HEK293T (cell line): ENCODE measurements at regions not wholly inside any gene's neighbourhood (a gene's known extent, or its start where the extent isn't known, plus 50 kb on each side); places are given as distances from the start of the nearest gene placed in this dataset.

Source experiments
- ELF4 ChIP-seq: fragments of 450-650 bp; IDR thresholded peaks from 2 replicates; pipeline ENCODE4 v1.6.1; 2017; ENCODE audit warnings: antibody characterized with exemption
- FOXM1 ChIP-seq: fragments of 450-650 bp; IDR thresholded peaks from 2 replicates; pipeline ENCODE4 v1.6.1; 2017; ENCODE audit warnings: mild to moderate bottlenecking, borderline replicate concordance
- LEF1 ChIP-seq: fragments of 450-650 bp; IDR thresholded peaks from 2 replicates; pipeline ENCODE4 v1.6.1; 2017; ENCODE audit warnings: mild to moderate bottlenecking, borderline replicate concordance
- PKNOX1 ChIP-seq: fragments of 450-650 bp; IDR thresholded peaks from 2 replicates; pipeline ENCODE4 v1.6.1; 2016
- SP1 ChIP-seq: fragments of 450-650 bp; IDR thresholded peaks from 2 replicates; pipeline ENCODE4 v1.6.1; 2017
- SUZ12 ChIP-seq: fragments of 450-650 bp; IDR thresholded peaks from 2 replicates; pipeline ENCODE4 v1.6.1; 2016; ENCODE audit warnings: mild to moderate bottlenecking
- TARDBP ChIP-seq: fragments of 450-650 bp; IDR thresholded peaks from 2 replicates; pipeline ENCODE4 v1.6.1; 2016

- TF ChIP-seq ELF4 (no peak), FOXM1 (no peak), TARDBP (no peak), SP1 (no peak), PKNOX1 (no peak), SUZ12 (no peak), LEF1 (no peak)
These were observed 247.9 kb upstream of the LYPLAL1 start for GRCh38 chr1:218925777-218926176.
